ENCODE measurements at regions not wholly inside any gene's neighbourhood (a gene's known extent, or its start where the extent isn't known, plus 50 kb on each side); places are given as distances from the start of the nearest gene placed in this dataset.

DNA sequence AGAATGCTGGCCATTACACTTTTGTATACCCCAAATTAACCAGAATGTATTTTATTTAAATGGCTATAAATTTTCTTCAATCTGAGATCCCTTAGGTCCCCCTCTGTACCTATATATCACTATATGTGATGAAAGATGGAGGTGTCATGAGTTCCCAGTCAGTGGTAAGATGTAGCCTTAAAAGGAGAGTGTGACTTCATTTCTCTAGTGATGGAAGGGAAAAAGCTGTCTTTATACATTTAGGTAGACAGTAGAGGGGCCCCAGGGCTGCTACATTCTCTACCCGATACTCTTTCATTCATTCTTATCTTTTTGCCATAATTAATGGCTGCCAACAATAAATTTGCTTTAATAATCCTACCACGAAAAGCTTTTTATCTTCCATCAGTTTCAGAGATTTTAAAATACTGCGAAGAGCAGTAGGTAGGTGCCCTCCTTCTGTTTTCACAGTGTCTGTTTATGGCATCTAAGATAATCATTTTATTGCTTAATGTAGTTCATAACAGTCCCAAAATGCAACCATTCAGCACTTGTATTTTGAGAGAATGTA, 301.3 kb downstream of the ZNF608 start:
- Mint-ChIP-seq H3K9me3 (ENCODE audit: low read depth, unreplicated experiment) (no peaks in the 10 kb centered on the region), H3K27me3 (ENCODE audit: unreplicated experiment) (no peaks in the 10 kb centered on the region), H3K27ac (ENCODE audit: unreplicated experiment) (no peak overlapping the region), H3K4me1 (ENCODE audit: low read depth, unreplicated experiment) (no peaks in the 10 kb centered on the region), H3K4me3 (ENCODE audit: low read depth, unreplicated experiment) (no peak overlapping the region), H3K36me3 (ENCODE audit: insufficient read depth, unreplicated experiment) (no peaks in the 10 kb centered on the region)
- BruUV-seq (replicated peaks) = no TSS peak
- intact Hi-C loops (cut with micrococcal nuclease; ENCODE audit: unreplicated experiment) = no loop called here
- TF ChIP-seq, protein P1, sequence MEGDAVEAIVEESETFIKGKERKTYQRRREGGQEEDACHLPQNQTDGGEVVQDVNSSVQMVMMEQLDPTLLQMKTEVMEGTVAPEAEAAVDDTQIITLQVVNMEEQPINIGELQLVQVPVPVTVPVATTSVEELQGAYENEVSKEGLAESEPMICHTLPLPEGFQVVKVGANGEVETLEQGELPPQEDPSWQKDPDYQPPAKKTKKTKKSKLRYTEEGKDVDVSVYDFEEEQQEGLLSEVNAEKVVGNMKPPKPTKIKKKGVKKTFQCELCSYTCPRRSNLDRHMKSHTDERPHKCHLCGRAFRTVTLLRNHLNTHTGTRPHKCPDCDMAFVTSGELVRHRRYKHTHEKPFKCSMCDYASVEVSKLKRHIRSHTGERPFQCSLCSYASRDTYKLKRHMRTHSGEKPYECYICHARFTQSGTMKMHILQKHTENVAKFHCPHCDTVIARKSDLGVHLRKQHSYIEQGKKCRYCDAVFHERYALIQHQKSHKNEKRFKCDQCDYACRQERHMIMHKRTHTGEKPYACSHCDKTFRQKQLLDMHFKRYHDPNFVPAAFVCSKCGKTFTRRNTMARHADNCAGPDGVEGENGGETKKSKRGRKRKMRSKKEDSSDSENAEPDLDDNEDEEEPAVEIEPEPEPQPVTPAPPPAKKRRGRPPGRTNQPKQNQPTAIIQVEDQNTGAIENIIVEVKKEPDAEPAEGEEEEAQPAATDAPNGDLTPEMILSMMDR (IDR thresholded peaks at IDR 0.05; ENCODE audit: unreplicated experiment) = no peak
- CTCF ChIA-PET = no interaction called here
- DNase-seq = no peak

DNA sequence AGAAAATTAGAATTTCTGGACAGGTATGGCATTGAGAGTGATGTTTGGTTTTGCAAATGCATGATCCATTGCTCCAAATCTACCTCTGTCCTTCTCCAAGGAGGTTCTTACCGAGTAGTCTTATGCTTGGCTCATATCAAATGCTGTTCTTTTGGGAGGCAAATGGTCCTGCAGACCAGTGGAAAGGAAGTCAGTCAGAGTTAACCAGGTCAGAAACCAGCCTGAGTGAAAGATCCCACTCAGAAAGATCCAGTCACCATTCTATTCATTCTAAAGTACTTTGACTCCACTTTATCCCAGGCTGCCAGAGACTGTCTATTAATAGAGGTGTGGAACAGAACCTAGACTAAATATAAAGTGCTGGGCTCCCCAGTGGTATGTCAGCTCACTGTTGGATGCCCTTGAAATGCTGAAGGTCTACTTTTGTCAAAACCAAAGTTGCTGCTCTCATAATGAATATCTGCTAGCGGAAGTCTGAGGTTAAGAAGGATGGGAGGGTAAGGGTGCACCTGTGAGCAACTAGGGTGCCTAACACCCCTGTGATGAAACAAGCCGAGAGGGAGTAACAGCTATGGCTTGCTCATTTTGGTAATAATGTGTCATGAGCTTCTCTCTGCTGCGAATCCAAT, 302.2 kb downstream of the ZNF608 start:
- intact Hi-C loops (cut with micrococcal nuclease; ENCODE audit: unreplicated experiment) = no loop called here
- BruUV-seq (replicated peaks) = no TSS peak
- H3K27me3 Mint-ChIP-seq (ENCODE audit: unreplicated experiment) = no peaks in the 10 kb centered on the region

DNA sequence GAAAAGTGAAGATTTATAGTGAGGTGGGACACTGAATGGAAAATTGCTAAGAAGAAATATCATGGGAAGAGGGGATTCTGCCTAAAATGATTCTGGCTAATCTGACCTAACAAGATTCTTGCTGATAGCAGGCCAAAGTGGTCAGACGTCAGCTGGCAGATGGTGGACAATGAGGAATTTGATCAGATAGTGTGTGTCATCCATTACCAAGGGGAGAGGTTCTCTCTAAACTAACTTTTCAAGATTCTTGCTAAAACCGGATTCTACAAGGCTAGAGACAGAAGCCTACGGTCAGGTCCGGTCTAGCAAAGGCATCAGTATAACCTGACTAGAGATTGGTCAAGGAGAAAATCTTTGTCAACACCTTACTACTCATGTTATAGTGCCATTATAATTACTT, 306.0 kb downstream of the ZNF608 start:
- BruUV-seq (replicated peaks) = no TSS peak
- Mint-ChIP-seq H3K27me3 (ENCODE audit: unreplicated experiment) (no peaks in the 10 kb centered on the region), H3K27ac (ENCODE audit: unreplicated experiment) (no peak overlapping the region), H3K36me3 (ENCODE audit: insufficient read depth, unreplicated experiment) (no peaks in the 10 kb centered on the region), H3K4me3 (ENCODE audit: low read depth, unreplicated experiment) (no peak overlapping the region), H3K4me1 (ENCODE audit: low read depth, unreplicated experiment) (no peaks in the 10 kb centered on the region), H3K9me3 (ENCODE audit: low read depth, unreplicated experiment) (no peaks in the 10 kb centered on the region)
- TF ChIP-seq, protein P1 (IDR thresholded peaks at IDR 0.05; ENCODE audit: unreplicated experiment) = no peak
- intact Hi-C loops (cut with micrococcal nuclease; ENCODE audit: unreplicated experiment) = no loop called here
- CTCF ChIA-PET = no interaction called here
- DNase-seq = no peak

More for the DNA sequence above, 302.2 kb downstream of the ZNF608 start:
- Mint-ChIP-seq H3K9me3 (ENCODE audit: low read depth, unreplicated experiment) (no peaks in the 10 kb centered on the region), H3K27ac (ENCODE audit: unreplicated experiment) (no peak overlapping the region), H3K36me3 (ENCODE audit: insufficient read depth, unreplicated experiment) (no peaks in the 10 kb centered on the region), H3K4me1 (ENCODE audit: low read depth, unreplicated experiment) (no peaks in the 10 kb centered on the region), H3K4me3 (ENCODE audit: low read depth, unreplicated experiment) (no peak overlapping the region)
- CTCF ChIA-PET = no interaction called here
- DNase-seq = no peak
- TF ChIP-seq, protein P1 (IDR thresholded peaks at IDR 0.05; ENCODE audit: unreplicated experiment) = no peak

DNA sequence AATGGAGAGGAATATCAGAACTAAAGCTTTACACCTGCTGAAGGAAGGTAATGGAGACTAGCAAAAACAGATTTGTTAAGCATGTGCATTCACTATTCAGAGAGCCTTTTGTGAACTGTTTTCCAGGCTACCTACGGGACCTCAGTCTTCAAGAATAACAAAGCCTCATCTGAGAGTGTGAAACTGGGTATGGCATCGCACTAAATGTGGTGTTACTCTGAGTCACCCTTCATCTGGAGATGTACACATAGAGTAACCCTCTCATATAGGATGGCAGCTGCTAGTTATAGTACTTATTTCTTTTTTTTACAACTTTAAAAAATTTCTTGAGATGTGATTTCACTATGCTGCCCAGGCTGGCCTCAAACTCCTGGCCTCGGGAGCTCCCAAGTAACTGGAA, 306.8 kb downstream of the ZNF608 start:
- H3K27me3 Mint-ChIP-seq (ENCODE audit: unreplicated experiment) = no peaks in the 10 kb centered on the region
- TF ChIP-seq, protein P1 (IDR thresholded peaks at IDR 0.05; ENCODE audit: unreplicated experiment) = no peak
- H3K9me3 Mint-ChIP-seq (ENCODE audit: low read depth, unreplicated experiment) = no peaks in the 10 kb centered on the region
- no peak overlapping the region for H3K4me3 Mint-ChIP-seq (ENCODE audit: low read depth, unreplicated experiment)
- no peaks in the 10 kb centered on the region for H3K36me3 Mint-ChIP-seq (ENCODE audit: insufficient read depth, unreplicated experiment)
- H3K27ac Mint-ChIP-seq (ENCODE audit: unreplicated experiment) = no peak overlapping the region
- no peak for DNase-seq
- no peaks in the 10 kb centered on the region for H3K4me1 Mint-ChIP-seq (ENCODE audit: low read depth, unreplicated experiment)
- no TSS peak for BruUV-seq (replicated peaks)
- intact Hi-C loops (cut with micrococcal nuclease; ENCODE audit: unreplicated experiment) = no loop called here
- CTCF ChIA-PET = no interaction called here
